GM18868 (cell line): ENCODE measurements at regions not wholly inside any gene's neighbourhood (a gene's known extent, or its start where the extent isn't known, plus 50 kb on each side); places are given as distances from the start of the nearest gene placed in this dataset.
"Not testable (repeated sequence)": the region's sequence is repeated elsewhere in the genome, so short reads cannot be mapped to it uniquely, and the experiment has no call there.

ENCODE experiments used
- ATAC-seq: cut with Tn5 transposase; IDR thresholded peaks from one replicate; pipeline ENCODE4 v1.9.1; 2021; ENCODE audit warnings: mild to moderate bottlenecking, moderate library complexity; ENCODE audit not compliant: unreplicated experiment

- no peak for ATAC-seq
Observed at GRCh38 chr5:23963449-23963848, 456.0 kb downstream of the PRDM9 start.

DNA sequence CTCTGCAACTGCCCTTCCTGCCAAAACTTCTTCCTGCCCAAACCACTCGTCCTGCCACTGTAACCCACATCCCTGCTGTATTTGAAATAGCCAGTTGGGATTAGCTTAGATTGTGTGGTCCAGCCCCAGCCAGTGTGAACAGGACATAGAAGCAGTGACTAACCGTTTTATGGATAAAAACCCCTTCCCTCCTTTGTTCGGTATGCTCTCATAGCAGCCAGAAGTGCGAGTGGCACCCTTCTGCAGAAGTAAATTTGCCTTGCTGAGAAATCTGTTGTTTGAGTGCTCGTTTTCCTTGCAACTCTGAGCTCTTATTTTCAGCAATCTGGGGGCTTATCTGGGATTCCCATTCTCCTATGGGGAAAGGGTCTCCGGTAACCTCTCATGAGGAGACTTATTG, 470.0 kb downstream of the PRDM9 start:
- ATAC-seq, result no peak

DNA sequence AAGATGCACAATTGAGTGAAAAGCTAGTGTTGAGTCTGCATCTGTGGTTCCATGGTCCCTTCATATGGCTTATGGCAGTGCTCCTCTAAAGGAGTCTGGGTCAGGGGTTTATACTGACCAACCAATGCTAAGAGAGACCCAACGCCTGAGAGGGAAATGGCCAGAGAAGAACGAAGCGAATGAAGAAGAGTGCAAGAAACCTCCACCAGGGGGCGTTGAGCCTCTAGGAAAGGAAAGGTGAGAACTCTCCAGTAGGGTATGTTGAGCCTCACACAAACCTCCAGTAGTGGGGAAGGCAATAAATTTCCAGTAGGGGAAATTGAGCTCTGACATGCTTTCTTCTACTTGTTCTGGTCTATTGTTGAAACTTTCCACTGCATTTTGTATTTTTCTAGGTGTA, 470.6 kb downstream of the PRDM9 start:
- no peak for ATAC-seq

- peak; percentile 55 for ATAC-seq
Observed at GRCh38 chr5:23991406-23991805, 484.0 kb downstream of the PRDM9 start.

- no peak for ATAC-seq
Observed at GRCh38 chr5:23994581-23995370, 487.4 kb downstream of the PRDM9 start.

- no peak for ATAC-seq
Observed at GRCh38 chr5:23996525-23996924, 489.1 kb downstream of the PRDM9 start.

DNA sequence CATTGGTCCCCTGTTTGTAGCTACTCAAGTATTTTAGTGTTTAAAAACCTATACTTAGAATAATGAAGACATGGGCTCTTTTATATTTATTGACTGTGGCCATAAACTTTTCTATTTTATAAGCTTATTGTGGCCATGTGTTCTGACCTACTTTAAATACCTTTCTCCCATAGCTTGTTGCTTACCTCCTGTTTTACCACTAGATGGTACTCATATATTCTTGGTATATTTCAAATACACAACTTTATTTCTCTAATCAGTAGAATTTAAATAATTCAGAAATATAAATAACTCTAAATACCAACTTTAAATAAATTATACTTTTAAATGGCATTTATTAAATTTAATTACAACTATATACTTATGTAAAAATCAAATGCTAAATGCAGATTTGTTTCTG, 498.0 kb downstream of the PRDM9 start:
- no peak for ATAC-seq

DNA sequence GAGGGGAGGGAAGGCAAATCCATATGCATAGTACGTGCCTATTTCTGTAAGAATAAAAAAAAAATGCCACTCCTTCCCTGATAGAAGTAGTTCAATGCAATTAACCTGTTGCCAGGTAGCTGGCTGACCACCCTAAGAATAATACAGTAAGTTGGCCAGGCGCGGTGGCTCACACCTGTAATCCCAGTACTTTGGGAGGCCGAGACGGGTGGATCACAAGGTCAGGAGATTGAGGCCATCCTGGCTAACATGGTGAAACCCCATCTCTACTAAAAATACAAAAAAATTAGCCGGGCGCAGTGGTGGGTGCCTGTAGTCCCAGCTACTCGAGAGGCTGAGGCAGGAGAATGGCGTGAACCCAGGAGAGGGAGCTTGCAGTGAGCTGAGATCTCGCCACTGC, 510.3 kb downstream of the PRDM9 start:
- not testable (repeated sequence) for ATAC-seq

GRCh38 chr5:24026288-24026687, 518.9 kb downstream of the PRDM9 start:
- no peak for ATAC-seq

- ATAC-seq, result no peak
Observed at GRCh38 chr5:24042688-24043087, 535.3 kb downstream of the PRDM9 start.

GRCh38 chr5:24045046-24045445, 537.6 kb downstream of the PRDM9 start:
- ATAC-seq, result no peak

- ATAC-seq, result no peak
Observed at GRCh38 chr5:24053737-24054136, 546.3 kb downstream of the PRDM9 start.

- ATAC-seq, result no peak
Observed at GRCh38 chr5:24059006-24059405, 551.6 kb downstream of the PRDM9 start.

DNA sequence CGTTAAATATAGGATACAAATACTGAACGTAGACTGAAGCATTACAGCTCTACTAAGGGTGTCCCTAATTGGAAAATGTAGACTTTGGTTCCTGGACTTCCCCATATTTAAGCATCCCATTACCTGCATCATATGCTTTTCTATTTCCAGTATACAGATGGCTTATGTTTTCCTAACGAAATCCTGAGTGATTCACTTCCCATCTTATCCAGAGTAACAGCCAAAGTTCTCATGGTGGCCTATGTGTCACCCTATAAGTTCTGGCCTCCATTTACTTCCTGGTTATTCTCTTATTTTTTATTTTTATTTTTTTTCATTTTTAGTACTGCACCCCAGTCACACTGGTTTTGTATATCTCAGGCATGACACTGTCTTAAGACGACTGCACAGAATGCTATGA, 552.3 kb downstream of the PRDM9 start:
- no peak for ATAC-seq

DNA sequence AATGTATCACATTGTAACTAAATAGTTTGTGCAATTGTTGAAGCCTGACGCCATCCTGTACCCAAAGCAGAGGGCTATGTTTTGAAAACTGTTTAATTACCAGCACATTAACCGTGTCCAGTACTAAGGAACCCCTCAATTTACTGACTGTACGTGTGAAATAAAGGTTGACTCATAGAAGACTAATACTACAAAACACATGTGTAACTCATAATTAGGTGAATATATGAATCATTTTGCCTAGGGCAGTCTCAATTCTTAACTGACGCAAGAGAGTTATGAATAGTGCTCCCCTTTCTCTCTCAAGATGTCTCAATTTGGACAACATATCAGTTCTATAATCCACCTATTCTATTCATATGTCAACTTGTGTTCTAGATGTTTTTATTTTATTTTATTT, 558.4 kb downstream of the PRDM9 start:
- ATAC-seq, result no peak

DNA sequence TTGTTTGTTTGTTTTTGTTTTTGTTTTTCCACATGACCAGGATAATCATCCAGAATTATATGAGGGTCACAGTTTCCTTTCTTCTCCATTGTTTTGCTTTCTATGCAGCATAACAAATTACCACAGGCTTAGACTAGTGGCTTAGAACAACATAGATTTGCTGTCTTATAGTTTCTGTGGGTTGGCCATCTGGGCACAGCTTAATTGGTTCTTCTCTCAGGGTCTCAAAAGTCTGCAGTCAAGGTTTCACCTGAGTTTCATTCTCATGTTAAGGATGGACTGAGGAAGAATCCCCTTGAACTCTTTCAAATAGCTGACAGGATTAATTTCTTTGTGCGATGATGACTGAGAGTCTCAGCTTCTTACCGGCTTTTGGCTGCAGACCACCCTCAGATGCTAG, 559.8 kb downstream of the PRDM9 start:
- ATAC-seq, result no peak

- ATAC-seq, result no peak
Observed at GRCh38 chr5:24068524-24068923, 561.1 kb downstream of the PRDM9 start.

GRCh38 chr5:24073107-24073506, 565.7 kb downstream of the PRDM9 start:
- no peak for ATAC-seq

- no peak for ATAC-seq
Observed at GRCh38 chr5:24080046-24080445, 564.7 kb downstream of the CDH10 start.

GRCh38 chr5:24094081-24094679, 550.6 kb downstream of the CDH10 start:
- ATAC-seq, result no peak

DNA sequence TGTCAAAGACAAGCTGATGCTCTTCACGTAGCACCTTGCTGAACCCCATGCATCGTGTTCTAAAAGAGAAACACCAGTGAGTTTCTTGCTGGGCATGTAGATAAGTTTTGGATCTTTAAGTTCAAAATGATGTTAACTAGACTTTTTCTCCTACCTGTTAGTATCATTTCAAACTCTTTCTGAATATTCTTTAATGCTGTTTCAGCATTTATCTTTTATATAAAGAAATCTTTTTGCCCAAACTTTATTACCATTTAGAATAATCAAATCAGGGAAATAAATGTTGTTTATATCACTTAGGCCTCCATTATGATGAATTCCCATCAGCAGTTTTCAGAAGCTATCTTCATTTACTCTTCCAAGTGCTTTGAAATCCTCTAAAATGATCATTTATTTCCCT, 542.8 kb downstream of the CDH10 start:
- no peak for ATAC-seq

GRCh38 chr5:24103451-24104023, 541.2 kb downstream of the CDH10 start:
- no peak for ATAC-seq
